ENCODE measurements at regions not wholly inside any gene's neighbourhood (a gene's known extent, or its start where the extent isn't known, plus 50 kb on each side); places are given as distances from the start of the nearest gene placed in this dataset.

DNA sequence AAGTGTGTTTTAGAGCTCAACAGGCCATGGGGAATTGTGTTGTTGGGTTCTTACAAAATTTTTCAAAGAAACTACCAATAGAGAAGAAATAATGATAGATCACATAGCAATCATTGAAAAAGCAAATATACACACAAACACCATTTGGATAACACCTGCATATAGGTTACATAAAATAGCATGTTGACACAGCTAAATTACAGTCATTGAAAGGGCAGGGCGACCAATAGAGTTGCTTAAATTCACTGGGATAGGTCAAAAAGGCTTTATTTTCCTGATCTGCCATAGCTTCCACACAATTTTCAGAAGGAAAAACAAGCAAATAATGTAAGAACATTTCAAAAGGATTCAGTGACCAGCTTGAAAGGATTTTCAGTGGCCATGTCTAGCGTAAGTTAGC lies 57.9 kb upstream of the FGGY start:
- Histone ChIP-seq H3K9me2 (replicated peaks; ENCODE audit: insufficient read depth) (no peaks in the 10 kb centered on the region), H2AFZ (no peak overlapping the region), H3K36me3 (replicated peaks; ENCODE audit: insufficient read depth, low read depth) (no peaks in the 10 kb centered on the region), H3K4me1 (ENCODE audit: insufficient read depth) (no peaks in the 10 kb centered on the region), H3K9me3 (ENCODE audit: low read depth) (no peaks in the 10 kb centered on the region), H3K4me2 (no peak overlapping the region), H3K79me2 (no peaks in the 10 kb centered on the region), H3K4me3 (no peak overlapping the region), H3K27ac (no peak overlapping the region), H3K27me3 (no peaks in the 10 kb centered on the region), H4K20me1 (ENCODE audit: insufficient read depth, poor library complexity, severe bottlenecking) (no peaks in the 10 kb centered on the region)
- WGBS (ENCODE audit: low lambda C conversion rate, missing lambda C conversion rate): 93% methylated on average over 2 of the region's 2 CpGs
- TF ChIP-seq EZH2 (IDR thresholded peaks at IDR 0.05; ENCODE audit: borderline replicate concordance): no peak
- TF ChIP-seq EZH2phosphoT487 (IDR thresholded peaks at IDR 0.05; ENCODE audit: low read depth, severe bottlenecking, unreplicated experiment): no peak
- TF ChIP-seq CTCF (IDR thresholded peaks at IDR 0.05; ENCODE audit: poor library complexity): no peak
- DNase-seq (ENCODE audit: low spot score): no peak

DNA sequence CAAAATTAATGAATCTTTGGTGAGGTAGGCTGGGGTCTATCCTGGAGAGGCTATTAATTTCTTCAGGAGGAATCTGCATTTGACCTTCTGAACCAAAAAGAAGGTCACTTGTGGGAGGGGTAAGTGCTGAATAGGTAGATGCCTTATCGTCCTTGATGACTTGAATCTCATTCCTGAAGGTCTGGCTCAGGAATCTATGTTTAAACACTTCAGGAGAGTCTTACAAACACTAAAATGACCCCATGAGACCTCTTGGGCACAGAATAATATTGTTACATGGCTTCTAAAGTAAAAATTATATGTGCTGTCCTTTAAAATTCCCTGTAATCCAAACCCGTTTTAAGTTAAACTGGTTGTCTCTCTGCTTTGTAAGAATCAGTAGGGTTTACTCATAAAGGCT lies 55.0 kb upstream of the FGGY start:
- Histone ChIP-seq H3K4me1 (ENCODE audit: insufficient read depth) (no peaks in the 10 kb centered on the region), H3K9me2 (replicated peaks; ENCODE audit: insufficient read depth) (no peaks in the 10 kb centered on the region), H3K27me3 (no peaks in the 10 kb centered on the region), H3K4me2 (no peak overlapping the region), H2AFZ (no peak overlapping the region), H3K9me3 (ENCODE audit: low read depth) (no peaks in the 10 kb centered on the region), H4K20me1 (ENCODE audit: insufficient read depth, poor library complexity, severe bottlenecking) (no peaks in the 10 kb centered on the region), H3K36me3 (replicated peaks; ENCODE audit: insufficient read depth, low read depth) (no peaks in the 10 kb centered on the region), H3K79me2 (no peaks in the 10 kb centered on the region), H3K4me3 (no peak overlapping the region), H3K27ac (no peak overlapping the region)
- no peak for DNase-seq (ENCODE audit: low spot score)
- WGBS (ENCODE audit: low lambda C conversion rate, missing lambda C conversion rate): 78% methylated on average over 2 of the region's 2 CpGs
- TF ChIP-seq EZH2 (IDR thresholded peaks at IDR 0.05; ENCODE audit: borderline replicate concordance) (no peak), EZH2phosphoT487 (IDR thresholded peaks at IDR 0.05; ENCODE audit: low read depth, severe bottlenecking, unreplicated experiment) (no peak), CTCF (IDR thresholded peaks at IDR 0.05; ENCODE audit: poor library complexity) (no peak)

DNA sequence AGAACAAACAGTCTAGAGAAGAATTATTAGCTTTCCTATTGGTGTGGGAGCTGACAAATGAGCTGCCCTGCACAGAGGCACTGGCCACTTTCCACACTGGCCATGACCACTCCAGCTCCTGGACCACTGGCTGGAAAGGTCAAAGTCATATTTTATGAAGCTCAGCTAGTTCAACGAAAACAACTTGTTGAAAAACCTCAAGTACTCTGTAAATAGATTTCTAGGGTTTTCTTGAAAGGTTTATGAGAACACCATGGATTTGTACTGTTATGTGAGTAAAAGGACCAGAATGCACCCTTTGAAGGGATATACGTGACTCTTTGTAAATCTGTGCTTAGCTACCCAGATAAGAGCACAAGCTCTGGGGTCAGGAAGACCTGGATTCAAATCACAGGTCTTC lies 54.5 kb upstream of the FGGY start:
- Histone ChIP-seq H3K79me2 (no peaks in the 10 kb centered on the region), H4K20me1 (ENCODE audit: insufficient read depth, poor library complexity, severe bottlenecking) (no peaks in the 10 kb centered on the region), H3K9me3 (ENCODE audit: low read depth) (no peaks in the 10 kb centered on the region), H3K9me2 (replicated peaks; ENCODE audit: insufficient read depth) (no peaks in the 10 kb centered on the region), H2AFZ (no peak overlapping the region), H3K4me3 (no peak overlapping the region), H3K4me1 (ENCODE audit: insufficient read depth) (no peaks in the 10 kb centered on the region), H3K36me3 (replicated peaks; ENCODE audit: insufficient read depth, low read depth) (no peaks in the 10 kb centered on the region), H3K27me3 (no peaks in the 10 kb centered on the region), H3K4me2 (no peak overlapping the region), H3K27ac (no peak overlapping the region)
- WGBS (ENCODE audit: low lambda C conversion rate, missing lambda C conversion rate): 51% methylated on average over 2 of the region's 2 CpGs
- no peak for DNase-seq (ENCODE audit: low spot score)
- TF ChIP-seq EZH2phosphoT487 (IDR thresholded peaks at IDR 0.05; ENCODE audit: low read depth, severe bottlenecking, unreplicated experiment) (no peak), CTCF (IDR thresholded peaks at IDR 0.05; ENCODE audit: poor library complexity) (no peak), EZH2 (IDR thresholded peaks at IDR 0.05; ENCODE audit: borderline replicate concordance) (no peak)

DNA sequence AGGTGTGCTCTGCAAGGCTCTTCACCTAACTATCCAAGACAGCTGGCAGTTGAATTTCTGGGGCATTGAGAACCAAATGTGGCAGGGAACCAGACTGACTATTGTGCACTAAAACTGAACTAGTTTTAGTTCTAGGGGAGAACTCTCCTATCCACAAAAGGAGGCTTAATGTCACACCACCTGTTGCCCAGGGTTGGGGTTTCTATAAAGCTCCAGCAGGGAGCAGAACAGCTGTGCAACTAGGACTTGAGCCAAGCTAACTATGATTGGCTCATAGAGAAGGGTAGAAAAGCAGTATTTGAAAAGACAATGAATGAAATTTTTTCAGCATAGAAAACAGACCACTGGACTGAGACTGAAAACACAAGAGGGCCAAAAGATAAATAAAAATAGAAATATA lies 53.3 kb upstream of the FGGY start:
- Histone ChIP-seq H3K4me1 (ENCODE audit: insufficient read depth) (no peaks in the 10 kb centered on the region), H3K36me3 (replicated peaks; ENCODE audit: insufficient read depth, low read depth) (no peaks in the 10 kb centered on the region), H3K9me2 (replicated peaks; ENCODE audit: insufficient read depth) (no peaks in the 10 kb centered on the region), H2AFZ (no peak overlapping the region), H3K79me2 (no peaks in the 10 kb centered on the region), H3K9me3 (ENCODE audit: low read depth) (no peaks in the 10 kb centered on the region), H3K27me3 (no peaks in the 10 kb centered on the region), H3K4me3 (no peak overlapping the region), H3K4me2 (no peak overlapping the region), H4K20me1 (ENCODE audit: insufficient read depth, poor library complexity, severe bottlenecking) (no peaks in the 10 kb centered on the region), H3K27ac (no peak overlapping the region)
- TF ChIP-seq CTCF (IDR thresholded peaks at IDR 0.05; ENCODE audit: poor library complexity) (no peak), EZH2 (IDR thresholded peaks at IDR 0.05; ENCODE audit: borderline replicate concordance) (no peak), EZH2phosphoT487 (IDR thresholded peaks at IDR 0.05; ENCODE audit: low read depth, severe bottlenecking, unreplicated experiment) (no peak)
- DNase-seq (ENCODE audit: low spot score): no peak

All from hepatocyte (in vitro differentiated cells).